Activated T-helper 2 cell treated with anti-CD3 and anti-CD28 coated beads, Interferon-gamma antibody, Interleukin-2, Interleukin-4, amounts not matched to agents 10 μg/mL and 5 μg/mL and 100 μg/mL, durations not matched to agents 14 hours and 24 hours and 36 hours (primary cell): ENCODE measurements at regions not wholly inside any gene's neighbourhood (a gene's known extent, or its start where the extent isn't known, plus 50 kb on each side); places are given as distances from the start of the nearest gene placed in this dataset.
"Not testable (repeated sequence)": the region's sequence is repeated elsewhere in the genome, so short reads cannot be mapped to it uniquely, and the experiment has no call there.

Source experiments
- DNase-seq: peaks from one replicate; pipeline ENCODE4 v3.0.0; 2021; ENCODE audit warnings: low spot score
- H3K27ac Mint-ChIP-seq: one replicate; pipeline ENCODE4 v1.8.0; 2021; ENCODE audit warnings: mixed read lengths
- H3K27me3 Mint-ChIP-seq: one replicate; pipeline ENCODE4 v1.8.0; 2021; ENCODE audit warnings: low read depth, mixed read lengths
- H3K36me3 Mint-ChIP-seq: one replicate; pipeline ENCODE4 v1.8.0; 2021; ENCODE audit warnings: low read depth, mixed read lengths
- H3K4me1 Mint-ChIP-seq: one replicate; pipeline ENCODE4 v1.8.0; 2021; ENCODE audit warnings: low read depth, mixed read lengths
- H3K4me3 Mint-ChIP-seq: one replicate; pipeline ENCODE4 v1.8.0; 2021; ENCODE audit warnings: low read depth, mild to moderate bottlenecking, moderate library complexity, mixed read lengths
- H3K9me3 Mint-ChIP-seq: one replicate; pipeline ENCODE4 v1.8.0; 2021; ENCODE audit warnings: mixed read lengths
- intact Hi-C: fragments of 100-400 bp; cut with micrococcal nuclease; formaldehyde crosslinking; loops from one replicate; pipeline ENCODE4 v1.15.1; 2023

- not testable (repeated sequence) for DNase-seq
These were observed 183.0 kb downstream of the HACE1 start for GRCh38 chr6:104676679-104677078.

GRCh38 chr6:104675161-104675560, 184.6 kb downstream of the HACE1 start:
- not testable (repeated sequence) for H3K36me3 Mint-ChIP-seq, DNase-seq

More at GRCh38 chr6:104676679-104677078, 183.0 kb downstream of the HACE1 start:
- H3K27me3 Mint-ChIP-seq, H3K27ac Mint-ChIP-seq, intact Hi-C loops, H3K36me3 Mint-ChIP-seq, H3K4me3 Mint-ChIP-seq, H3K4me1 Mint-ChIP-seq: not testable (repeated sequence)
- peaks cover 24% of the 10 kb centered on the region for H3K9me3 Mint-ChIP-seq

GRCh38 chr6:104673078-104673477, 186.6 kb downstream of the HACE1 start:
- H3K4me3 Mint-ChIP-seq, H3K27ac Mint-ChIP-seq, intact Hi-C loops, H3K4me1 Mint-ChIP-seq, H3K36me3 Mint-ChIP-seq, DNase-seq: not testable (repeated sequence)
- H3K27me3 Mint-ChIP-seq = peaks cover 11% of the 10 kb centered on the region
- H3K9me3 Mint-ChIP-seq = peaks cover 24% of the 10 kb centered on the region

More at GRCh38 chr6:104675161-104675560, 184.6 kb downstream of the HACE1 start:
- H3K27ac Mint-ChIP-seq, H3K4me3 Mint-ChIP-seq, intact Hi-C loops, H3K27me3 Mint-ChIP-seq, H3K4me1 Mint-ChIP-seq: not testable (repeated sequence)
- peaks cover 24% of the 10 kb centered on the region for H3K9me3 Mint-ChIP-seq

GRCh38 chr6:104671591-104671891, 188.2 kb downstream of the HACE1 start:
- H3K4me1 Mint-ChIP-seq, H3K4me3 Mint-ChIP-seq, DNase-seq, H3K36me3 Mint-ChIP-seq, intact Hi-C loops, H3K27ac Mint-ChIP-seq: not testable (repeated sequence)
- Mint-ChIP-seq H3K9me3 (peaks cover 24% of the 10 kb centered on the region), H3K27me3 (peaks cover 13% of the 10 kb centered on the region)

GRCh38 chr6:104670834-104671590, 188.7 kb downstream of the HACE1 start:
- H3K4me3 Mint-ChIP-seq, DNase-seq, H3K36me3 Mint-ChIP-seq, H3K4me1 Mint-ChIP-seq, intact Hi-C loops, H3K27ac Mint-ChIP-seq: not testable (repeated sequence)
- H3K27me3 Mint-ChIP-seq = peaks cover 13% of the 10 kb centered on the region
- H3K9me3 Mint-ChIP-seq = peaks cover 26% of the 10 kb centered on the region

GRCh38 chr6:104669483-104669882, 190.2 kb downstream of the HACE1 start:
- no peak overlapping the region for H3K27ac Mint-ChIP-seq
- intact Hi-C loops = no loop called here
- H3K4me1 Mint-ChIP-seq = peaks cover 3% of the 10 kb centered on the region
- no peak overlapping the region for H3K4me3 Mint-ChIP-seq
- DNase-seq = no peak
- peaks cover 13% of the 10 kb centered on the region for H3K27me3 Mint-ChIP-seq
- no peaks in the 10 kb centered on the region for H3K36me3 Mint-ChIP-seq
- peaks cover 20% of the 10 kb centered on the region for H3K9me3 Mint-ChIP-seq

GRCh38 chr6:104656235-104656634, 203.5 kb downstream of the HACE1 start:
- H3K27me3 Mint-ChIP-seq = peaks cover 2% of the 10 kb centered on the region
- no peaks in the 10 kb centered on the region for H3K9me3 Mint-ChIP-seq
- no peak overlapping the region for H3K27ac Mint-ChIP-seq
- H3K36me3 Mint-ChIP-seq = no peaks in the 10 kb centered on the region
- H3K4me3 Mint-ChIP-seq = no peak overlapping the region
- no peak for DNase-seq
- H3K4me1 Mint-ChIP-seq = peaks cover 8% of the 10 kb centered on the region
- intact Hi-C loops = no loop called here

GRCh38 chr6:104653781-104654180, 205.9 kb downstream of the HACE1 start:
- intact Hi-C loops = no loop called here
- Mint-ChIP-seq H3K9me3 (no peaks in the 10 kb centered on the region), H3K27me3 (peaks cover 3% of the 10 kb centered on the region), H3K4me1 (peaks cover 8% of the 10 kb centered on the region), H3K27ac (no peak overlapping the region), H3K36me3 (no peaks in the 10 kb centered on the region), H3K4me3 (no peak overlapping the region)
- no peak for DNase-seq

- intact Hi-C loops = no loop called here
- Mint-ChIP-seq H3K4me3 (no peak overlapping the region), H3K9me3 (no peaks in the 10 kb centered on the region), H3K36me3 (no peaks in the 10 kb centered on the region), H3K4me1 (peaks cover under 1% of the 10 kb centered on the region), H3K27me3 (peaks cover 3% of the 10 kb centered on the region), H3K27ac (no peak overlapping the region)
- DNase-seq = no peak
These were observed 211.4 kb downstream of the HACE1 start for GRCh38 chr6:104648347-104648746.

GRCh38 chr6:104644848-104645247, 214.9 kb downstream of the HACE1 start:
- H3K27ac Mint-ChIP-seq = no peak overlapping the region
- no peak for DNase-seq
- H3K9me3 Mint-ChIP-seq = no peaks in the 10 kb centered on the region
- H3K27me3 Mint-ChIP-seq = peaks cover under 1% of the 10 kb centered on the region
- no peak overlapping the region for H3K4me3 Mint-ChIP-seq
- intact Hi-C loops = no loop called here
- peaks cover 4% of the 10 kb centered on the region for H3K4me1 Mint-ChIP-seq
- H3K36me3 Mint-ChIP-seq = no peaks in the 10 kb centered on the region

GRCh38 chr6:104642871-104643270, 216.8 kb downstream of the HACE1 start:
- Mint-ChIP-seq H3K27ac (no peak overlapping the region), H3K4me3 (no peak overlapping the region), H3K36me3 (no peaks in the 10 kb centered on the region), H3K27me3 (no peaks in the 10 kb centered on the region), H3K9me3 (no peaks in the 10 kb centered on the region), H3K4me1 (peaks cover 12% of the 10 kb centered on the region)
- DNase-seq = no peak
- intact Hi-C loops = no loop called here

GRCh38 chr6:104640761-104641160, 219.0 kb downstream of the HACE1 start:
- Mint-ChIP-seq H3K27me3 (peaks cover 2% of the 10 kb centered on the region), H3K4me3 (no peak overlapping the region), H3K27ac (no peak overlapping the region), H3K4me1 (peaks cover 12% of the 10 kb centered on the region), H3K36me3 (no peaks in the 10 kb centered on the region), H3K9me3 (no peaks in the 10 kb centered on the region)
- intact Hi-C loops = no loop called here
- no peak for DNase-seq

GRCh38 chr6:104640150-104640700, 219.5 kb downstream of the HACE1 start:
- Mint-ChIP-seq H3K27me3 (peaks cover 2% of the 10 kb centered on the region), H3K36me3 (no peaks in the 10 kb centered on the region), H3K9me3 (no peaks in the 10 kb centered on the region), H3K4me3 (no peak overlapping the region), H3K4me1 (peaks cover 12% of the 10 kb centered on the region), H3K27ac (no peak overlapping the region)
- DNase-seq = no peak
- intact Hi-C loops = no loop called here
